Thymus (tissue), 11 donors: ENCODE measurements at regions not wholly inside any gene's neighbourhood (a gene's known extent, or its start where the extent isn't known, plus 50 kb on each side); places are given as distances from the start of the nearest gene placed in this dataset.
A peak's percentile ranks its signal among the peaks of the same experiment; 100 is the strongest.

Experiments used
- DNase-seq, 9 donors: peaks; one replicate each; pipeline ENCODE4 v3.0.0-alpha.2; 2013; ENCODE audit warnings: low spot score in 9 of 9, low read depth in 6 of 9, missing footprints in 1 of 9
- H3K27ac ChIP-seq, 2 donors: one replicate each; pipeline ENCODE4 v1.5.1; 2013; ENCODE audit warnings: control low read depth in 1 of 2, low read depth in 1 of 2, low read length in 1 of 2, mild to moderate bottlenecking in 1 of 2, moderate library complexity in 1 of 2
- H3K27me3 ChIP-seq, 2 donors: one replicate each; pipeline ENCODE4 v1.5.1; 2013; ENCODE audit warnings: low read length in 1 of 2; ENCODE audit not compliant: control insufficient read depth in 2 of 2, insufficient read depth in 1 of 2
- H3K36me3 ChIP-seq, 2 donors: one replicate each; pipeline ENCODE4 v1.5.1; 2013; ENCODE audit warnings: low read length in 1 of 2, mild to moderate bottlenecking in 1 of 2, moderate library complexity in 1 of 2; ENCODE audit not compliant: control insufficient read depth in 2 of 2, insufficient read depth in 2 of 2
- H3K4me1 ChIP-seq, 2 donors: one replicate each; pipeline ENCODE4 v1.5.1; 2013; ENCODE audit warnings: low read length in 2 of 2; ENCODE audit not compliant: control insufficient read depth in 2 of 2, insufficient read depth in 2 of 2
- H3K4me3 ChIP-seq, 2 donors: one replicate each; pipeline ENCODE4 v1.5.1; 2013; ENCODE audit warnings: low read length in 2 of 2, control low read depth in 1 of 2, mild to moderate bottlenecking in 1 of 2
- H3K9me3 ChIP-seq, 2 donors: one replicate each; pipeline ENCODE4 v1.5.1; 2013; ENCODE audit warnings: low read length in 1 of 2, mild to moderate bottlenecking in 1 of 2; ENCODE audit not compliant: control insufficient read depth in 2 of 2, insufficient read depth in 1 of 2
- WGBS: extraction: QIAGEN DNeasy Blood & Tissue Kit; methylation state at CpG from one replicate; pipeline ENCODE4 v1.1.7; 2013; 5-methylcytosine and 5-hydroxymethylcytosine counted together
- donor health status: healthy.

- H3K27ac ChIP-seq, result no peak overlapping the region
- no peaks in the 10 kb centered on the region for H3K36me3 ChIP-seq
- peak in 2 of 9 donors; percentile 24 to 54 for DNase-seq
- peaks cover 2 to 14% of the 10 kb centered on the region in 2 donors for H3K4me1 ChIP-seq
- WGBS, result 29% methylated on average over 4 of the region's 4 CpGs
- H3K4me3 ChIP-seq, result no peak overlapping the region
- no peaks in the 10 kb centered on the region for H3K9me3 ChIP-seq
- H3K27me3 ChIP-seq, result peaks cover 0 to 6% of the 10 kb centered on the region in 2 donors
Observed at GRCh38 chr1:59150577-59151386, 146.1 kb upstream of the FGGY start.

DNA sequence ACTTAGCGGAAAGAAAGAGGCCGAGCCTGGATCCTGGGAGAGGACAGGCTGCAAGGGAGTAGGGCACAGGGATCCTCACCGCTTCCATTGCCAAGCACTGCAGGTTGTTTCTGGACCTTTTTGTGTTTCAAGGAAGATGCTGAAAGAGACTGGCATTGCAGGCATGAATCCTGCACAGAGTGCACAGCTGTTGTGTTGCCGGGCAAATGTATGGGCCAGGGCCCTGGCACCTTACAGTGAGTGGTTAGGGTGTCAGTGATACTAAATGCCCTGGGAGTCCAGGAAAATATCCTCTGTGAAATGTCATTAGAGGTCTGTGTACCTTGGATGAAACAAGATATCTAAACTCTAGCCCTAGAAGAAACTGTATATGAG, 145.5 kb upstream of the FGGY start:
- no peak for DNase-seq
- no peak overlapping the region for H3K4me3 ChIP-seq
- peaks cover 2 to 14% of the 10 kb centered on the region in 2 donors for H3K4me1 ChIP-seq
- H3K27me3 ChIP-seq, result peaks cover 0 to 6% of the 10 kb centered on the region in 2 donors
- H3K27ac ChIP-seq, result peak overlapping the region in 1 of 2 donors; percentile 43
- WGBS, result 97% methylated on average over 4 of the region's 4 CpGs
- H3K36me3 ChIP-seq, result no peaks in the 10 kb centered on the region
- H3K9me3 ChIP-seq, result no peaks in the 10 kb centered on the region

GRCh38 chr1:59151860-59152259, 145.0 kb upstream of the FGGY start:
- Histone ChIP-seq H3K4me3 (no peak overlapping the region), H3K4me1 (peaks cover 1 to 11% of the 10 kb centered on the region in 2 donors)

DNA sequence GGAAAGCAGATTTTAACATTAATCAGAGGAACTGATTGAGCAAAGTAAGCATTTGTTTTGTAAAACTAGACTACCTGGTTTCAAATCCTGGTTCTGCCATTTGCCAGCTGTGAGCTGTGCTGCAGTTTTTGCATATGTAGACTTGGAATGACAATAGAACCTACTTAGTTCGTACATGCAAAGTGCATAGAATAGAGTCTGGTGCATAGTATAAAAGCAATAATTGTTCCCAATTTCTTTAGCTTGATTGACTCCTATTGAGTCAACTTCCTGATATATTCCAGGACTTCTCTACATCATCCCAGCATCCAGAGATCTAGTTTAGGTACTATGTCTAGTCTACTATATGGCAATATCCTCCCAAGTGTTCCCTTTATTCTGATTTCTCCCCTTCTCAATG, 144.4 kb upstream of the FGGY start:
- peaks cover 0 to 6% of the 10 kb centered on the region in 2 donors for H3K4me1 ChIP-seq
- no peaks in the 10 kb centered on the region for H3K9me3 ChIP-seq
- H3K36me3 ChIP-seq, result no peaks in the 10 kb centered on the region
- H3K27me3 ChIP-seq, result no peaks in the 10 kb centered on the region
- DNase-seq, result no peak
- H3K4me3 ChIP-seq, result no peak overlapping the region
- H3K27ac ChIP-seq, result no peak overlapping the region
- 98% methylated on average over 1 of the region's 1 CpG for WGBS

More at GRCh38 chr1:59151860-59152259, 145.0 kb upstream of the FGGY start:
- Histone ChIP-seq H3K27me3 (peaks cover 0 to 5% of the 10 kb centered on the region in 2 donors), H3K9me3 (no peaks in the 10 kb centered on the region), H3K27ac (no peak overlapping the region), H3K36me3 (no peaks in the 10 kb centered on the region)
- WGBS, result 94% methylated on average over 1 of the region's 1 CpG
- DNase-seq, result no peak

- Histone ChIP-seq H3K4me1 (peaks cover 0 to 6% of the 10 kb centered on the region in 2 donors), H3K27ac (no peak overlapping the region), H3K4me3 (no peak overlapping the region), H3K36me3 (no peaks in the 10 kb centered on the region), H3K27me3 (no peaks in the 10 kb centered on the region), H3K9me3 (no peaks in the 10 kb centered on the region)
- DNase-seq, result no peak
- over 99% methylated on average over 2 of the region's 2 CpGs for WGBS
Observed at GRCh38 chr1:59154401-59154800, 142.5 kb upstream of the FGGY start.

GRCh38 chr1:59155351-59155750, 141.5 kb upstream of the FGGY start:
- DNase-seq, result no peak
- 100% methylated on average over 1 of the region's 1 CpG for whole genome bisulfite sequencing
- peaks cover 0 to 6% of the 10 kb centered on the region in 2 donors for H3K4me1 ChIP-seq
- no peak overlapping the region for H3K4me3 ChIP-seq
- H3K9me3 ChIP-seq, result no peaks in the 10 kb centered on the region
- no peaks in the 10 kb centered on the region for H3K36me3 ChIP-seq
- H3K27me3 ChIP-seq, result no peaks in the 10 kb centered on the region
- H3K27ac ChIP-seq, result no peak overlapping the region

- 64% methylated on average over 3 of the region's 3 CpGs for WGBS
- Histone ChIP-seq H3K27me3 (no peaks in the 10 kb centered on the region), H3K4me1 (peaks cover 0 to 5% of the 10 kb centered on the region in 2 donors), H3K27ac (no peak overlapping the region), H3K36me3 (no peaks in the 10 kb centered on the region), H3K9me3 (no peaks in the 10 kb centered on the region), H3K4me3 (no peak overlapping the region)
- DNase-seq, result no peak
Observed at GRCh38 chr1:59156051-59156450, 140.8 kb upstream of the FGGY start.

- DNase-seq, result no peak
- Histone ChIP-seq H3K4me1 (no peaks in the 10 kb centered on the region), H3K4me3 (no peak overlapping the region), H3K27ac (no peak overlapping the region), H3K9me3 (no peaks in the 10 kb centered on the region), H3K27me3 (no peaks in the 10 kb centered on the region), H3K36me3 (no peaks in the 10 kb centered on the region)
- WGBS, result 74% methylated on average over 7 of the region's 7 CpGs
Observed at GRCh38 chr1:59156526-59157199, 140.2 kb upstream of the FGGY start.

- H3K36me3 ChIP-seq, result no peaks in the 10 kb centered on the region
- no peaks in the 10 kb centered on the region for H3K9me3 ChIP-seq
- no peak for DNase-seq
- H3K27ac ChIP-seq, result no peak overlapping the region
- no peaks in the 10 kb centered on the region for H3K27me3 ChIP-seq
- no peaks in the 10 kb centered on the region for H3K4me1 ChIP-seq
- no peak overlapping the region for H3K4me3 ChIP-seq
Observed at GRCh38 chr1:59158321-59158720, 138.6 kb upstream of the FGGY start.
